Adrenal gland (tissue), 5 donors: ENCODE measurements at regions not wholly inside any gene's neighbourhood (a gene's known extent, or its start where the extent isn't known, plus 50 kb on each side); places are given as distances from the start of the nearest gene placed in this dataset.

Source experiments
- CTCF ChIP-seq, 6 experiments: fragments of 450-650 bp in 4 of 6; fragments of 200-600 bp in 2 of 6; sonication (generic) in 1 of 6; IDR thresholded peaks; 1 replicate in 5 of 6; 2 replicates in 1 of 6; pipeline versions ENCODE4 v1.5.1 to v1.8.0; 2016 to 2021; ENCODE audit warnings: antibody characterized with exemption in 6 of 6, mild to moderate bottlenecking in 2 of 6, moderate library complexity in 1 of 6
- POLR2A ChIP-seq, 2 donors: fragments of 450-650 bp; IDR thresholded peaks; one replicate each; pipeline ENCODE4 v1.6.1; 2017; ENCODE audit warnings: antibody characterized with exemption in 2 of 2, mild to moderate bottlenecking in 2 of 2, moderate library complexity in 1 of 2
- donor health status: DM: no; HTN: no; CAD: no.

- TF ChIP-seq CTCF (IDR thresholded peaks at IDR 0.05) (no peak), POLR2A (IDR thresholded peaks at IDR 0.05) (no peak)
Observed at GRCh38 chr2:58601017-58601416, 359.9 kb upstream of the FANCL start.
